GM19240 (cell line): ENCODE measurements at regions not wholly inside any gene's neighbourhood (a gene's known extent, or its start where the extent isn't known, plus 50 kb on each side); places are given as distances from the start of the nearest gene placed in this dataset.

ENCODE experiments used
- DNase-seq: peaks from one replicate; pipeline ENCODE4 v3.0.0; 2011; ENCODE audit warnings: low spot score; ENCODE audit not compliant: insufficient read length

GRCh38 chr7:17481118-17481517, 182.7 kb downstream of the AHR start:
- DNase-seq: no peak

GRCh38 chr7:17485368-17485767, 186.9 kb downstream of the AHR start:
- no peak for DNase-seq

- DNase-seq: no peak
Observed at GRCh38 chr7:17485904-17486303, 187.5 kb downstream of the AHR start.

GRCh38 chr7:17486835-17487234, 188.4 kb downstream of the AHR start:
- no peak for DNase-seq

- no peak for DNase-seq
Observed at GRCh38 chr7:17487343-17487742, 188.9 kb downstream of the AHR start.

GRCh38 chr7:17488829-17489228, 190.4 kb downstream of the AHR start:
- DNase-seq: no peak

GRCh38 chr7:17489961-17490360, 191.5 kb downstream of the AHR start:
- no peak for DNase-seq

GRCh38 chr7:17490825-17491224, 192.4 kb downstream of the AHR start:
- no peak for DNase-seq

GRCh38 chr7:17492437-17492836, 194.0 kb downstream of the AHR start:
- no peak for DNase-seq

- DNase-seq: no peak
Observed at GRCh38 chr7:17493446-17493845, 195.0 kb downstream of the AHR start.

- no peak for DNase-seq
Observed at GRCh38 chr7:17495655-17496394, 197.4 kb downstream of the AHR start.

- no peak for DNase-seq
Observed at GRCh38 chr7:17497136-17497535, 198.7 kb downstream of the AHR start.

- no peak for DNase-seq
Observed at GRCh38 chr7:17497549-17498167, 199.2 kb downstream of the AHR start.

- DNase-seq: no peak
Observed at GRCh38 chr7:17498230-17498629, 199.8 kb downstream of the AHR start.

- DNase-seq: no peak
Observed at GRCh38 chr7:17500736-17501135, 202.3 kb downstream of the AHR start.

- no peak for DNase-seq
Observed at GRCh38 chr7:17501441-17502212, 203.2 kb downstream of the AHR start.

GRCh38 chr7:17502213-17503060, 204.0 kb downstream of the AHR start:
- no peak for DNase-seq

- DNase-seq: peak; percentile 9
Observed at GRCh38 chr7:17506095-17506494, 207.6 kb downstream of the AHR start.

- no peak for DNase-seq
Observed at GRCh38 chr7:17506596-17506995, 208.1 kb downstream of the AHR start.

- DNase-seq: no peak
Observed at GRCh38 chr7:17507717-17508116, 209.3 kb downstream of the AHR start.

GRCh38 chr7:17512181-17512675, 213.8 kb downstream of the AHR start:
- DNase-seq: no peak
